ENCODE measurements at regions not wholly inside any gene's neighbourhood (a gene's known extent, or its start where the extent isn't known, plus 50 kb on each side); places are given as distances from the start of the nearest gene placed in this dataset.

DNA sequence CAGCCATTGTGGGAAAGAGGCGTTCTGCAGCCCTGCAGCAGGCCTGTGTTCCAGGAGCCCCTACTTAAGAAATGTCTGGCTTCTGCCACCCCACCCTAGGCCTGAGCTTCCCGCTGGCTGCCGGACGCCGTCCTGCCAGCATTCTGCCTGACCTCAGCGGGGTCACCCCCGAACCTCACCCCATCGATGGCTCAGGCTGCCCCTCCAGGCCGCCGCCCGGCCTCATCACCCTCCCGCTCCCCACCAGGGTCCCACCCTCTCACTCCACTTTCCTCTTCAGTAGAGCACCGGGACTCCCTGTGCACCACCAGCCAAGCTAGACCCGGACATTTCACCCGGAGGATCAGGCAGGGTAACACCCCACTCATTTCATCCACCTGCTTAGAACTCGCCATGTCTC lies 73.6 kb upstream of the SALL3 start:
- TF ChIP-seq, protein P1, sequence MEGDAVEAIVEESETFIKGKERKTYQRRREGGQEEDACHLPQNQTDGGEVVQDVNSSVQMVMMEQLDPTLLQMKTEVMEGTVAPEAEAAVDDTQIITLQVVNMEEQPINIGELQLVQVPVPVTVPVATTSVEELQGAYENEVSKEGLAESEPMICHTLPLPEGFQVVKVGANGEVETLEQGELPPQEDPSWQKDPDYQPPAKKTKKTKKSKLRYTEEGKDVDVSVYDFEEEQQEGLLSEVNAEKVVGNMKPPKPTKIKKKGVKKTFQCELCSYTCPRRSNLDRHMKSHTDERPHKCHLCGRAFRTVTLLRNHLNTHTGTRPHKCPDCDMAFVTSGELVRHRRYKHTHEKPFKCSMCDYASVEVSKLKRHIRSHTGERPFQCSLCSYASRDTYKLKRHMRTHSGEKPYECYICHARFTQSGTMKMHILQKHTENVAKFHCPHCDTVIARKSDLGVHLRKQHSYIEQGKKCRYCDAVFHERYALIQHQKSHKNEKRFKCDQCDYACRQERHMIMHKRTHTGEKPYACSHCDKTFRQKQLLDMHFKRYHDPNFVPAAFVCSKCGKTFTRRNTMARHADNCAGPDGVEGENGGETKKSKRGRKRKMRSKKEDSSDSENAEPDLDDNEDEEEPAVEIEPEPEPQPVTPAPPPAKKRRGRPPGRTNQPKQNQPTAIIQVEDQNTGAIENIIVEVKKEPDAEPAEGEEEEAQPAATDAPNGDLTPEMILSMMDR (optimal IDR thresholded peaks at IDR 0.05 in 1 of 3, IDR thresholded peaks at IDR 0.05 in 1 of 3, conservative IDR thresholded peaks at IDR 0.05 in 1 of 3; ENCODE audit: extremely low read depth in 1 of 3, insufficient read depth in 2 of 3, low read length in 3 of 3) = no peak
- TF ChIP-seq EZH2 (IDR thresholded peaks at IDR 0.05; ENCODE audit: low read length) = no peak

All from keratinocyte (primary cell).